Endothelial cell of umbilical vein (primary cell): ENCODE measurements at regions not wholly inside any gene's neighbourhood (a gene's known extent, or its start where the extent isn't known, plus 50 kb on each side); places are given as distances from the start of the nearest gene placed in this dataset.

Experiments used
- EZH2 ChIP-seq: IDR thresholded peaks from 2 replicates; pipeline ENCODE4 v1.6.1; 2012; ENCODE audit warnings: borderline replicate concordance, low read depth, mild to moderate bottlenecking, moderate library complexity, low read length, inconsistent platforms; ENCODE audit not compliant: severe bottlenecking
- GATA2 ChIP-seq: IDR thresholded peaks from 2 replicates; pipeline ENCODE4 v1.7.0; 2011; ENCODE audit warnings: low read depth, mild to moderate bottlenecking, moderate library complexity, mixed read lengths, low read length; ENCODE audit not compliant: insufficient read length, insufficient read depth
- POLR2A ChIP-seq: IDR thresholded peaks from 2 replicates; pipeline ENCODE4 v1.6.1; 2012; ENCODE audit warnings: low read depth, mild to moderate bottlenecking, control low read depth, low read length
- POLR2AphosphoS5 ChIP-seq: IDR thresholded peaks from 2 replicates; pipeline ENCODE4 v1.6.1; 2012; ENCODE audit warnings: low read depth, mild to moderate bottlenecking, control low read depth, low read length, moderate library complexity; ENCODE audit not compliant: insufficient read depth
- TF ChIP-seq, protein P1 (sequence below), 2 donors: IDR thresholded peaks; 1 replicate in 1 of 2; 2 replicates in 1 of 2; pipeline ENCODE4 v1.5.1; 2011; ENCODE audit warnings: low read length in 2 of 2, mild to moderate bottlenecking in 2 of 2, moderate library complexity in 2 of 2, control low read depth in 1 of 2, inconsistent platforms in 1 of 2, low read depth in 1 of 2; ENCODE audit not compliant: insufficient read depth in 1 of 2; ENCODE audit errors: extremely low read depth in 1 of 2

DNA sequence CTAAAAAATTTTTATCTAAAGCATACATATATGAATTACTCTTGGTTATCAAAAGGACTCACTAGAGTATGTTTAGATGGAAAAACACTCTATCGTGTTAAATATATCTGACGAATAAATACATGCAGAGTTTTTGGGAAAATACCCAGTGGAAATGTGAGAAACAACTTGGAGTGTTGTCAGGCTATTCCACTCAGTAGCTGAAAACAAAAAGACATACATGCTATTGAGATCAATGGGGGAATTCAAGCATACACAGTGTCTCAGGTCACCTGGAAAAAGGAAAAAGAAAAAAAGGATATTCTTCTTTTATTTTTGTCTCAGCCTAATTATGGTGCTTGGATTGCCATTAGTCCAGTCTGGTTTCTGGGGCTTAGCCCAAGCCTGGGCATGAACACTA is 247.0 kb upstream of the LYPLAL1 start:
- TF ChIP-seq GATA2, result no peak
- TF ChIP-seq, protein P1, sequence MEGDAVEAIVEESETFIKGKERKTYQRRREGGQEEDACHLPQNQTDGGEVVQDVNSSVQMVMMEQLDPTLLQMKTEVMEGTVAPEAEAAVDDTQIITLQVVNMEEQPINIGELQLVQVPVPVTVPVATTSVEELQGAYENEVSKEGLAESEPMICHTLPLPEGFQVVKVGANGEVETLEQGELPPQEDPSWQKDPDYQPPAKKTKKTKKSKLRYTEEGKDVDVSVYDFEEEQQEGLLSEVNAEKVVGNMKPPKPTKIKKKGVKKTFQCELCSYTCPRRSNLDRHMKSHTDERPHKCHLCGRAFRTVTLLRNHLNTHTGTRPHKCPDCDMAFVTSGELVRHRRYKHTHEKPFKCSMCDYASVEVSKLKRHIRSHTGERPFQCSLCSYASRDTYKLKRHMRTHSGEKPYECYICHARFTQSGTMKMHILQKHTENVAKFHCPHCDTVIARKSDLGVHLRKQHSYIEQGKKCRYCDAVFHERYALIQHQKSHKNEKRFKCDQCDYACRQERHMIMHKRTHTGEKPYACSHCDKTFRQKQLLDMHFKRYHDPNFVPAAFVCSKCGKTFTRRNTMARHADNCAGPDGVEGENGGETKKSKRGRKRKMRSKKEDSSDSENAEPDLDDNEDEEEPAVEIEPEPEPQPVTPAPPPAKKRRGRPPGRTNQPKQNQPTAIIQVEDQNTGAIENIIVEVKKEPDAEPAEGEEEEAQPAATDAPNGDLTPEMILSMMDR (IDR thresholded peaks at IDR 0.05; ENCODE audit: extremely low read depth in 1 of 2, insufficient read depth in 1 of 2, low read depth in 1 of 2, low read length in 2 of 2), result no peak
- TF ChIP-seq EZH2, result no peak
- TF ChIP-seq POLR2A, result no peak
- TF ChIP-seq POLR2AphosphoS5, result no peak
